Endodermal cell (in vitro differentiated cells): ENCODE measurements at regions not wholly inside any gene's neighbourhood (a gene's known extent, or its start where the extent isn't known, plus 50 kb on each side); places are given as distances from the start of the nearest gene placed in this dataset.
"Not testable (repeated sequence)": the region's sequence is repeated elsewhere in the genome, so short reads cannot be mapped to it uniquely, and the experiment has no call there.

Source experiments
- DNase-seq: peaks from one replicate; pipeline ENCODE4 v3.0.0-alpha.2; 2017
- H3K27ac ChIP-seq: 2 replicates; pipeline ENCODE4 v1.5.1; 2013; ENCODE audit warnings: mild to moderate bottlenecking, low read depth, low read length, moderate library complexity
- H3K27me3 ChIP-seq: 2 replicates; pipeline ENCODE4 v1.6.1; 2013; ENCODE audit warnings: mild to moderate bottlenecking, low read length, moderate library complexity; ENCODE audit not compliant: insufficient read depth, control insufficient read depth, poor library complexity, severe bottlenecking
- H3K36me3 ChIP-seq: 2 replicates; pipeline ENCODE4 v1.7.0; 2013; ENCODE audit warnings: mild to moderate bottlenecking, low read length, moderate library complexity; ENCODE audit not compliant: control insufficient read depth, insufficient read depth
- H3K4me1 ChIP-seq: one replicate; pipeline ENCODE4 v1.7.0; 2013; ENCODE audit warnings: low read length; ENCODE audit not compliant: control insufficient read depth, insufficient read depth
- H3K4me3 ChIP-seq: 2 replicates; pipeline ENCODE4 v1.5.1; 2013; ENCODE audit warnings: mild to moderate bottlenecking, low read length, moderate library complexity
- H3K9ac ChIP-seq: 2 replicates; pipeline ENCODE4 v1.6.1; 2013; ENCODE audit warnings: mild to moderate bottlenecking, low read length, moderate library complexity; ENCODE audit not compliant: poor library complexity, severe bottlenecking; ENCODE audit errors: extremely low read depth
- H3K9me3 ChIP-seq: 2 replicates; pipeline ENCODE4 v1.6.1; 2013; ENCODE audit warnings: mild to moderate bottlenecking, low read length, moderate library complexity; ENCODE audit not compliant: control insufficient read depth
- H3K27ac Mint-ChIP-seq: 2 replicates; pipeline ENCODE4 v1.8.0; 2020; ENCODE audit warnings: mixed read lengths
- H3K27me3 Mint-ChIP-seq: 2 replicates; pipeline ENCODE4 v1.8.0; 2021; ENCODE audit warnings: mild to moderate bottlenecking, mixed read lengths; ENCODE audit not compliant: insufficient read depth
- H3K36me3 Mint-ChIP-seq: 2 replicates; pipeline ENCODE4 v1.8.0; 2020; ENCODE audit warnings: low read depth, mixed read lengths
- H3K4me1 Mint-ChIP-seq: 2 replicates; pipeline ENCODE4 v1.8.0; 2020; ENCODE audit warnings: mixed read lengths
- H3K4me3 Mint-ChIP-seq: 2 replicates; pipeline ENCODE4 v1.8.0; 2020; ENCODE audit warnings: mild to moderate bottlenecking, moderate library complexity, mixed read lengths
- H3K9me3 Mint-ChIP-seq: 2 replicates; pipeline ENCODE4 v1.8.0; 2020; ENCODE audit warnings: mild to moderate bottlenecking, mixed read lengths
- CTCF ChIP-seq: fragments of 200-600 bp; sonication (generic); conservative IDR thresholded peaks from 2 replicates; pipeline ENCODE4 v1.5.0; 2021; ENCODE audit warnings: antibody characterized with exemption, mild to moderate bottlenecking
- WGBS, 2 experiments: methylation state at CpG; one replicate each; pipeline versions ENCODE4 v1.1.5 to v1.1.7; 2013; ENCODE audit warnings: missing lambda C conversion rate in 2 of 2, mixed read lengths in 1 of 2; ENCODE audit not compliant: insufficient coverage in 1 of 2, insufficient read length in 1 of 2; 5-methylcytosine and 5-hydroxymethylcytosine counted together

- no peak for TF ChIP-seq CTCF
- Mint-ChIP-seq H3K27ac (no peak overlapping the region), H3K4me1 (peaks cover 7% of the 10 kb centered on the region), H3K36me3 (peaks cover 6% of the 10 kb centered on the region), H3K9me3 (peaks cover 26% of the 10 kb centered on the region), H3K27me3 (no peaks in the 10 kb centered on the region), H3K4me3 (no peak overlapping the region)
- Histone ChIP-seq H3K4me1 (no peaks in the 10 kb centered on the region), H3K9ac (no peak overlapping the region), H3K36me3 (no peaks in the 10 kb centered on the region), H3K4me3 (no peak overlapping the region), H3K27ac (no peak overlapping the region), H3K27me3 (no peaks in the 10 kb centered on the region), H3K9me3 (peaks cover 20% of the 10 kb centered on the region)
- DNase-seq = no peak
These were observed 1088.4 kb downstream of the OTOL1 start for GRCh38 chr3:162584986-162585385.

DNA sequence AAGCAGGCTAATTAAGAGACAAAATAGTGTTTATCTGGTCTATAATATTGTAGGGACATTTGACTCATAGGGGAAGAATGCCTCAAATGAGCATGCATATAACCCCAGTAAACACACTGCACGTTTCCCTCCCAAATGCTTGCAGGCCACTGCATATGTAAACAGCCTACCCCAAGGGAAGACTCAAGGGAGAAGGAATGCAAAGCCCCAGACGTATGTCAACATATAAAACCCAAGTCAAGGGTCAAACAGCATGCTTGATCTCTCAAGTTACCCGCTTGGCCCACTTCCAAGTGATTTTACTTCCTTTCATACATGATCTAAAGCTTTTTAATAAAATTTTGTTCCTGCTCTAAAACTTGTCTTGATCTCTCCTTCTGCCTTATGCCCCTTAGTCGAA is 1090.0 kb downstream of the OTOL1 start:
- Histone ChIP-seq H3K9me3 (peaks cover 8% of the 10 kb centered on the region), H3K27me3 (no peaks in the 10 kb centered on the region), H3K9ac (no peak overlapping the region), H3K4me1 (no peaks in the 10 kb centered on the region), H3K4me3 (no peak overlapping the region), H3K36me3 (no peaks in the 10 kb centered on the region), H3K27ac (no peak overlapping the region)
- TF ChIP-seq CTCF = no peak
- H3K9me3 Mint-ChIP-seq = peaks cover 15% of the 10 kb centered on the region
- H3K36me3 Mint-ChIP-seq = peaks cover 6% of the 10 kb centered on the region
- H3K4me3 Mint-ChIP-seq = no peak overlapping the region
- H3K27me3 Mint-ChIP-seq = no peaks in the 10 kb centered on the region
- H3K4me1 Mint-ChIP-seq = peaks cover 7% of the 10 kb centered on the region
- H3K27ac Mint-ChIP-seq = no peak overlapping the region
- 80 to 86% methylated on average over 1 to 4 of the region's 4 CpGs for WGBS, 2 experiments
- no peak for DNase-seq

DNA sequence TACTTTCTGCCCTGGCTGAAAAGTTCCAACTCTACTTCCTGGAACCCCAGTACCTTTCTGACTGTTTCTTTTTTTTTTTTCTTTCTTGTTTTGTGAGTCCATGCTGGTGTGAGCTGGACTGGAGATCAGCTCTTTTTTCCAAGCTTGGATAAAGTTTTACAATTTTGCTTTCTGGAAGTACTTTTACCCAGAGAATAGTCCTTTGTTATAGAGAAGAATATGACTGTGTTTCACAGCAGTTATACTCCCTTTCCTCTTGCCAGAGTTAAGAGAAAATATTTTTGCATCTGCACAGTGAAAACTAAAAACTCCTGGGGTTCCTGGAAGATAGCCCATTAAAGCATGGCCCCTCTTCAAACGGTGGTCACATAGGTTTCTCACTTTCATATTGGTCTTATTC is 1100.6 kb downstream of the OTOL1 start:
- Mint-ChIP-seq H3K27me3 (no peaks in the 10 kb centered on the region), H3K27ac (peak overlapping the region; percentile 1), H3K4me1 (peaks cover 23% of the 10 kb centered on the region), H3K4me3 (no peak overlapping the region), H3K36me3 (peaks cover 7% of the 10 kb centered on the region), H3K9me3 (peaks cover 15% of the 10 kb centered on the region)
- H3K36me3 ChIP-seq = no peaks in the 10 kb centered on the region
- no peak overlapping the region for H3K4me3 ChIP-seq
- DNase-seq = no peak
- TF ChIP-seq CTCF = no peak
- WGBS, 2 experiments = 67 to 95% methylated on average over 1 of the region's 1 CpG
- H3K4me1 ChIP-seq = no peaks in the 10 kb centered on the region
- no peaks in the 10 kb centered on the region for H3K27me3 ChIP-seq
- peaks cover 10% of the 10 kb centered on the region for H3K9me3 ChIP-seq
- no peak overlapping the region for H3K9ac ChIP-seq
- peak overlapping the region; percentile 2 for H3K27ac ChIP-seq

GRCh38 chr3:162598500-162598899 is 1101.9 kb downstream of the OTOL1 start:
- Mint-ChIP-seq H3K9me3 (peaks cover 24% of the 10 kb centered on the region), H3K4me1 (peaks cover 23% of the 10 kb centered on the region)
- Histone ChIP-seq H3K27ac (peak overlapping the region; percentile 88), H3K9me3 (peaks cover 18% of the 10 kb centered on the region)
- DNase-seq, H3K9ac ChIP-seq, H3K36me3 ChIP-seq, H3K36me3 Mint-ChIP-seq, H3K27me3 ChIP-seq, H3K27me3 Mint-ChIP-seq, H3K27ac Mint-ChIP-seq, H3K4me3 ChIP-seq, H3K4me3 Mint-ChIP-seq, H3K4me1 ChIP-seq: not testable (repeated sequence)
- WGBS, 2 experiments = 71 to 80% methylated on average over 2 to 4 of the region's 4 CpGs

- not testable (repeated sequence) for H3K27me3 Mint-ChIP-seq
These were observed 1103.1 kb downstream of the OTOL1 start for GRCh38 chr3:162599742-162600141.

More at GRCh38 chr3:162599742-162600141, 1103.1 kb downstream of the OTOL1 start:
- not testable (repeated sequence) for H3K27ac ChIP-seq, H3K27ac Mint-ChIP-seq, H3K36me3 Mint-ChIP-seq, H3K9ac ChIP-seq, H3K4me3 ChIP-seq, DNase-seq, H3K4me3 Mint-ChIP-seq, H3K4me1 ChIP-seq, H3K36me3 ChIP-seq, H3K27me3 ChIP-seq
- WGBS, 2 experiments = 92% methylated on average over 27 of the region's 27 CpGs; no CpG with 5 or more reads in 1 of the 2 experiments
- peaks cover 18% of the 10 kb centered on the region for H3K9me3 ChIP-seq
- H3K9me3 Mint-ChIP-seq = peaks cover 32% of the 10 kb centered on the region
- peaks cover 23% of the 10 kb centered on the region for H3K4me1 Mint-ChIP-seq
